ENCODE measurements at regions not wholly inside any gene's neighbourhood (a gene's known extent, or its start where the extent isn't known, plus 50 kb on each side); places are given as distances from the start of the nearest gene placed in this dataset.

DNA sequence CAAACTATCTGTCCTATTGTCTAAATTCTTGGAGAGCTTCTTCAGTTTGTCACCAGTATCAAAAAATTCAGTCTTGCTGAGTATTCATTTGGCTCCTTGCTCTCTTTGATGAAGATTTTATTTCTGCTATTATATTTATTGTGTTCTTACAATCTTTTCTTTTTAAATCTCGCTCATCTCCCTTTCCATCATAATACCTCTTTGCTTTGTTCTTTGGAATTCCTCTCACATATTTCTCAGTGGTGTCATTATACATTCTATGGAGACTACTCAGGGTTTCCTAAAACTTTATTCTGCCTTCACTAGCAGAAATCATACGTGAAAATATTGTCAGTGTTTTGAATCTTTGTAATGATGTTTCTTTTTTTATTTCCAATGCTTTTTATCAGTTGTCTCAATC lies 445.2 kb upstream of the ID4 start:
- TF ChIP-seq, protein P1, sequence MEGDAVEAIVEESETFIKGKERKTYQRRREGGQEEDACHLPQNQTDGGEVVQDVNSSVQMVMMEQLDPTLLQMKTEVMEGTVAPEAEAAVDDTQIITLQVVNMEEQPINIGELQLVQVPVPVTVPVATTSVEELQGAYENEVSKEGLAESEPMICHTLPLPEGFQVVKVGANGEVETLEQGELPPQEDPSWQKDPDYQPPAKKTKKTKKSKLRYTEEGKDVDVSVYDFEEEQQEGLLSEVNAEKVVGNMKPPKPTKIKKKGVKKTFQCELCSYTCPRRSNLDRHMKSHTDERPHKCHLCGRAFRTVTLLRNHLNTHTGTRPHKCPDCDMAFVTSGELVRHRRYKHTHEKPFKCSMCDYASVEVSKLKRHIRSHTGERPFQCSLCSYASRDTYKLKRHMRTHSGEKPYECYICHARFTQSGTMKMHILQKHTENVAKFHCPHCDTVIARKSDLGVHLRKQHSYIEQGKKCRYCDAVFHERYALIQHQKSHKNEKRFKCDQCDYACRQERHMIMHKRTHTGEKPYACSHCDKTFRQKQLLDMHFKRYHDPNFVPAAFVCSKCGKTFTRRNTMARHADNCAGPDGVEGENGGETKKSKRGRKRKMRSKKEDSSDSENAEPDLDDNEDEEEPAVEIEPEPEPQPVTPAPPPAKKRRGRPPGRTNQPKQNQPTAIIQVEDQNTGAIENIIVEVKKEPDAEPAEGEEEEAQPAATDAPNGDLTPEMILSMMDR (conservative IDR thresholded peaks at IDR 0.05; ENCODE audit: low read depth, low read length): no peak
- no peaks in the 10 kb centered on the region for H3K36me3 ChIP-seq (ENCODE audit: insufficient read depth)
- H2AFZ ChIP-seq (ENCODE audit: low read depth): no peak overlapping the region
- H3K9ac ChIP-seq: no peak overlapping the region
- H3K27me3 ChIP-seq (ENCODE audit: insufficient read depth, low read depth): no peaks in the 10 kb centered on the region
- H3K4me1 ChIP-seq (ENCODE audit: low read depth, poor library complexity, severe bottlenecking): no peaks in the 10 kb centered on the region
- no peak overlapping the region for H3K27ac ChIP-seq
- H4K20me1 ChIP-seq (ENCODE audit: insufficient read depth): no peaks in the 10 kb centered on the region
- H3K4me2 ChIP-seq: no peak overlapping the region
- no peaks in the 10 kb centered on the region for H3K79me2 ChIP-seq (ENCODE audit: insufficient read depth, low read depth)
- H3K4me3 ChIP-seq (IDR thresholded peaks at IDR 0.05; ENCODE audit: insufficient read depth, low read depth, low read length): no peak overlapping the region

DNA sequence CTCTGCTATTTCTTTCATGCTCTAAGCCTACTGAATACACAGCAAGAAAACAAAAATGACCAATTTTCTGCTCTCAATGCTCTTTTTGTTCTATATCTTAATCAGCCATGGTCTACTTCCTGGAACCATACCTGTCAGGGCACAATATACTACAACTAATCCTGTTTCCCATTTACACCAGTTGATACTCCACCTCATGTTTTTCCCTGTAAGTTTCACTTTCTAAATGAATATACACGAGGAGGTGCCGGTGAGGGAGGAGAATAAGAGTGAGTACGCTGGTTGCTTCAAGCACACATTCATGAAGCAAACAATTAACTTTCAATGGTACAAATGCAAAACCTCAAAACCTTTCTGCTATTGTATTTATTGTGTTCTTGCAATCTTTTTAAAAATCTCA lies 443.1 kb upstream of the ID4 start:
- TF ChIP-seq, protein P1 (conservative IDR thresholded peaks at IDR 0.05; ENCODE audit: low read depth, low read length): no peak
- no peaks in the 10 kb centered on the region for H3K4me1 ChIP-seq (ENCODE audit: low read depth, poor library complexity, severe bottlenecking)

GRCh38 chr6:19394687-19395086 lies 442.5 kb upstream of the ID4 start:
- TF ChIP-seq, protein P1 (conservative IDR thresholded peaks at IDR 0.05; ENCODE audit: low read depth, low read length): no peak
- Histone ChIP-seq H4K20me1 (ENCODE audit: insufficient read depth) (no peaks in the 10 kb centered on the region), H3K36me3 (ENCODE audit: insufficient read depth) (no peaks in the 10 kb centered on the region), H3K4me1 (ENCODE audit: low read depth, poor library complexity, severe bottlenecking) (no peaks in the 10 kb centered on the region), H3K4me3 (IDR thresholded peaks at IDR 0.05; ENCODE audit: insufficient read depth, low read depth, low read length) (no peak overlapping the region), H3K27me3 (ENCODE audit: insufficient read depth, low read depth) (no peaks in the 10 kb centered on the region), H3K79me2 (ENCODE audit: insufficient read depth, low read depth) (no peaks in the 10 kb centered on the region), H2AFZ (ENCODE audit: low read depth) (no peak overlapping the region), H3K9ac (no peak overlapping the region), H3K27ac (no peak overlapping the region), H3K4me2 (no peak overlapping the region)

More for the DNA sequence above, 443.1 kb upstream of the ID4 start:
- Histone ChIP-seq H3K36me3 (ENCODE audit: insufficient read depth) (no peaks in the 10 kb centered on the region), H3K27me3 (ENCODE audit: insufficient read depth, low read depth) (no peaks in the 10 kb centered on the region), H2AFZ (ENCODE audit: low read depth) (no peak overlapping the region), H3K4me3 (IDR thresholded peaks at IDR 0.05; ENCODE audit: insufficient read depth, low read depth, low read length) (no peak overlapping the region), H3K4me2 (no peak overlapping the region), H3K9ac (no peak overlapping the region), H3K79me2 (ENCODE audit: insufficient read depth, low read depth) (no peaks in the 10 kb centered on the region), H4K20me1 (ENCODE audit: insufficient read depth) (no peaks in the 10 kb centered on the region), H3K27ac (no peak overlapping the region)

GRCh38 chr6:19395316-19395715 lies 441.9 kb upstream of the ID4 start:
- no peaks in the 10 kb centered on the region for H3K4me1 ChIP-seq (ENCODE audit: low read depth, poor library complexity, severe bottlenecking)
- H3K4me2 ChIP-seq: no peak overlapping the region
- H3K4me3 ChIP-seq (IDR thresholded peaks at IDR 0.05; ENCODE audit: insufficient read depth, low read depth, low read length): no peak overlapping the region
- H4K20me1 ChIP-seq (ENCODE audit: insufficient read depth): no peaks in the 10 kb centered on the region
- TF ChIP-seq, protein P1 (conservative IDR thresholded peaks at IDR 0.05; ENCODE audit: low read depth, low read length): no peak
- H3K36me3 ChIP-seq (ENCODE audit: insufficient read depth): no peaks in the 10 kb centered on the region
- no peak overlapping the region for H2AFZ ChIP-seq (ENCODE audit: low read depth)
- H3K27me3 ChIP-seq (ENCODE audit: insufficient read depth, low read depth): no peaks in the 10 kb centered on the region
- H3K27ac ChIP-seq: no peak overlapping the region
- H3K9ac ChIP-seq: no peak overlapping the region
- H3K79me2 ChIP-seq (ENCODE audit: insufficient read depth, low read depth): no peaks in the 10 kb centered on the region
